HG03442 (cell line): ENCODE measurements at regions not wholly inside any gene's neighbourhood (a gene's known extent, or its start where the extent isn't known, plus 50 kb on each side); places are given as distances from the start of the nearest gene placed in this dataset.

ENCODE experiments used
- ATAC-seq: cut with Tn5 transposase; IDR thresholded peaks from one replicate; pipeline ENCODE4 v1.9.1; 2021; ENCODE audit warnings: mild to moderate bottlenecking, moderate library complexity; ENCODE audit not compliant: unreplicated experiment

DNA sequence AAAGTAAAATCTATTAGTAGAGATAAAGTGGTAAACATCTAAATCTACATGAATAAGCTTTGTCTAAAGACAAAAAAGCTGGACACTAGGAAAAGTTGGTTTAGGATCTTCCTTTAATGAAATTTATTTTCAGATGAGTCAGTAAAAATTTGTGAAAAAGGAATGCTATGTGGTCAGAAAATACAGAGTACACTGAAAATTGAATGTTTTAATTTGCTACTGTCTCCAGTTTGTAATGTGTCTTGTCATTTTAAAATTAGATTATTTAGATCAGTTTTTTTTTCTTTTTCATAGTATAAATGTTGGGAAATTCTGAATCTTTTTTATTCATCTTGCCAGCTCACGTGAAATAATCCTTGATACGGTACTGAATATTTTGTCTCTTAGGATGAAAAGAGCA lies 56.9 kb downstream of the SLITRK6 start:
- ATAC-seq: no peak

GRCh38 chr13:85741017-85741416 lies 58.2 kb downstream of the SLITRK6 start:
- ATAC-seq: no peak

GRCh38 chr13:85738696-85739320 lies 60.4 kb downstream of the SLITRK6 start:
- no peak for ATAC-seq

DNA sequence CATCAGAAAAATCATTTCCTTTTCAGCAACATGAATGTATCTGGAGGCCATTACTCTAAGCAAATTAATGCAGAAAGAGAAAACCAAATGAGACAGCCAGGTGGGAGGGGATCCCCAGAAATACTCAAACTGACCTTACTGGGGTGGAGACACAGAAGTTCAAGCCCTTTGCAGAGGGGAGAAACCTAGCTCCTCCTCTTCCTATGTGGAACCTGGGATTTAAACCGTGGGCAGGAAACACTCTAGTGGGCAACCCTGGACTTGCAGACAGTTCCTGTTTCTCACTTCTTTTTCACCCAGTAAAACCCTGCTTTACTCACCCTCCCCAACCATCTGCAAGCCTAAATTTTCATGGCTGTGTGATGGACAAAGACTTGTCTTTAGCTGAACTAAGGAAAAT lies 61.3 kb downstream of the SLITRK6 start:
- ATAC-seq: no peak

- no peak for ATAC-seq
Observed at GRCh38 chr13:85729296-85729695, 69.9 kb downstream of the SLITRK6 start.

GRCh38 chr13:85728811-85729210 lies 70.4 kb downstream of the SLITRK6 start:
- no peak for ATAC-seq

DNA sequence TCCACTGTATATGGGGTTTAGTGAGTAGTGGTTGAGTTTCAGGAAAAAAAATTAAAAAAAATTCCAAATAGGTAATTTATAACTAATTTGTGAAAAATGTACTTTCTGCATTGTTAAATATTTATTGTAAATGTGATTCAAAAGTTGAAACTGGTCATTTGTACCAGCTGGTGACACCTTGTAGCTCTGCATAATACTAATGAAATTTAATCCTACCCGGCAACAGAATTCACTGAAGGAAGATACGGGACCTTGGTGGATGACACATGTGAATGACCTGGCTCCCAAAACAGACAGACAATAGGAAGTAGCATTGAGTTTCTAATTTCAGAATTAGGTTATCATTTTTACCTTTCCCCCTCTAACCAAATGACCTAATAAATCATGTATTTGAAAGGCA lies 73.8 kb downstream of the SLITRK6 start:
- ATAC-seq: no peak

- no peak for ATAC-seq
Observed at GRCh38 chr13:85724546-85725432, 74.4 kb downstream of the SLITRK6 start.

DNA sequence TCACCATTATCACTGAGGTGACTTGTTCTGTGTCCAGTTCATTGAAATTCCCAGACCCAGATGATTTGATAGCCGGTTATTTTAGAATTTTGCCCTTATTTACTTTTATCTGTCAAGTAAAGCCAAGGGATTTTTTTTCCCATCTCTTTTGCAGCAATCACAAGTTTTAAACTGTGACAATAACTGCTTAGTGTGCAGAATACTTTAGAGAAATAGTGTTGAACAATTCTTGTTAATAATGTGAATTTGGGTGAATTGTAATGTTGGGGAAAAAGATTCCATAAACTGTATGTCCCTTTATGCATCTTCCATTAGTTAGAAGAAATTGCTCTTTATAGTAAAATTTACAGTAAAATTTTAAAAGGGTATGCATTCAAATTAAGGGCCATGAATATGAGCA lies 79.5 kb downstream of the SLITRK6 start:
- ATAC-seq: no peak

GRCh38 chr13:85717921-85718320 lies 81.3 kb downstream of the SLITRK6 start:
- ATAC-seq: no peak

- no peak for ATAC-seq
Observed at GRCh38 chr13:85710545-85710944, 88.7 kb downstream of the SLITRK6 start.

DNA sequence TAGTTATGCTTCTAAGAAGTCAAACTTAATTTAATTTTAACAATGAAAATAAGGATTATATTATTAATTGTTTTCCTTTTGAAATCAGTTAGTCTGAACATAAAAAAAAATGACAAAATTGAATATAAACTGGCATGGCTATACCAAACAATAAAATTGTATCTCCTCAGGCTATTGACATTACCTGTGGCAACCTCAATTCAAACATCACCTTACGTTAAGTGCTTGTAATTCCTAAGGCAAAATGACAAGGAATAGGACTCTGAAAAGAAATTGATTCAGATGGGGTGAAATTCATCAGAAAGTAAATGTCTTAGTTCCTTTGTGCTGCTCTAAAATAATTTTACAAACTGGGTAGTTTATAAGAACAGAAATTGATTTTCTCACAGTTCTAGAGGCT lies 89.5 kb downstream of the SLITRK6 start:
- ATAC-seq: no peak

DNA sequence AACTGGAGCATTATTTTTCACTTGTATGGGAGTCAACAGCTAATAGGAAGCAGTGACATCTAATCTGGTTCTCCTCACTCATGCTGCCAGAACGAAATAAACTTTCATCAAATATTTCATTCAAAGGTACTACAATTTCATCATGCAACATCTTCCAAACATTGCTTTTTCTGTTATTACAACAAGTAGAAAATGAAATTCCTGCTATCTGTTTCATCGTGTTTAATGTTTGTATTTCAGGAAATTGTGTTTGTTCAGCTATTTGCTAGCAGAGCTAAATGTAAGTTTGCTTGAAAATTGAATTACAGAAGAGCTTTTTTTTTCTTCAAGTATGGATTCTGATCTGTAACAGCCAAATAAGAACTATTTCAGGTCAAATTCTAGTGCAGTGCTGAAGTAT lies 90.1 kb downstream of the SLITRK6 start:
- ATAC-seq: no peak

DNA sequence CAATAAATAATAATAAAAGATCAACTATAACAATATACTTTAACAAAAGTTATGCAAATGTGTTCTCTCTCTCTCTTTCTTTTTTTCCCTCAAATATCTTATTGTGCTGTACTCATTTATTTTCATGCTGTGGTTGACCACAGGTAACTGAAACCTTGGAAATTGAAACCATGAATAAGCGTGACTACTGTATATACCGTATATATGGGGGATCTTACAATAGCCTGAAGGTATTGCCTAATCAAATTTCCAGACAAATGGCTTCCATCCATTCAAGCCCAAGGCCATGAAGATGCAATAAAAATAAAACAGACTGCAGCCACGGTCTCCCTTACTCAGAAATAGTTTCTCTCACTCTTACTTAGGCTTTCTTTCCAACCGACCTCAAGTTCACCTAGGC lies 98.3 kb downstream of the SLITRK6 start:
- no peak for ATAC-seq

- ATAC-seq: no peak
Observed at GRCh38 chr13:85698256-85698655, 101.0 kb downstream of the SLITRK6 start.

GRCh38 chr13:85694992-85695391 lies 104.2 kb downstream of the SLITRK6 start:
- no peak for ATAC-seq

- ATAC-seq: no peak
Observed at GRCh38 chr13:85693889-85694511, 105.2 kb downstream of the SLITRK6 start.

- no peak for ATAC-seq
Observed at GRCh38 chr13:85690368-85690767, 108.9 kb downstream of the SLITRK6 start.

DNA sequence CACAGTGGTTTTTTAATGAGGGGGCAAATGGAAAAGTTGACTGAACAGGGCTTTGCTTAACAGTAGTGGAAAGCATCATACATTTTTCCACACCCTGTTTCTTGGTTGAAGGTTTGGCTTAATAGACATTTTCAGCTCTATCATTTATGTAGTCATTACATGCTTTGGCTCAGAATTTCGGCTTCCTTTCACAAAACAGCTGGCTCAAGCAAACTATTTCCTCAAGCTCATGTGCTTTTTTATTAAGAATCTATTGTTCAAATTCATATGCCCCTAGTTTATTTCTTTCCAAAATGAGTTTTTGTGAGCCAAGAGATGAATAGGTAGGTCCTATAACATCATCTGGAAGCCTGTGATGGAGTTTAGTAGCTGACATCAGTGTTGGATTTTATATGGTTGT lies 113.8 kb downstream of the SLITRK6 start:
- no peak for ATAC-seq

- no peak for ATAC-seq
Observed at GRCh38 chr13:85675151-85675907, 123.9 kb downstream of the SLITRK6 start.

- no peak for ATAC-seq
Observed at GRCh38 chr13:85671336-85671735, 127.9 kb downstream of the SLITRK6 start.
